Osteocyte (in vitro differentiated cells): ENCODE measurements at regions not wholly inside any gene's neighbourhood (a gene's known extent, or its start where the extent isn't known, plus 50 kb on each side); places are given as distances from the start of the nearest gene placed in this dataset.

Experiments
- DNase-seq: peaks from one replicate; pipeline ENCODE4 v3.0.0; 2021; ENCODE audit warnings: mixed read lengths; ENCODE audit not compliant: unreplicated experiment; ENCODE audit errors: extremely low spot score
- H3K27ac Mint-ChIP-seq: one replicate; pipeline ENCODE4 v1.8.0; 2021; ENCODE audit warnings: mild to moderate bottlenecking, mixed read lengths; ENCODE audit not compliant: unreplicated experiment
- H3K27me3 Mint-ChIP-seq: one replicate; pipeline ENCODE4 v1.8.0; 2021; ENCODE audit warnings: mixed read lengths; ENCODE audit not compliant: unreplicated experiment
- H3K36me3 Mint-ChIP-seq: one replicate; pipeline ENCODE4 v1.8.0; 2021; ENCODE audit warnings: mixed read lengths; ENCODE audit not compliant: unreplicated experiment
- H3K4me1 Mint-ChIP-seq: one replicate; pipeline ENCODE4 v1.8.0; 2021; ENCODE audit warnings: mixed read lengths; ENCODE audit not compliant: unreplicated experiment
- H3K4me3 Mint-ChIP-seq: one replicate; pipeline ENCODE4 v1.8.0; 2021; ENCODE audit warnings: mild to moderate bottlenecking, moderate library complexity, mixed read lengths; ENCODE audit not compliant: unreplicated experiment
- H3K9me3 Mint-ChIP-seq: one replicate; pipeline ENCODE4 v1.8.0; 2021; ENCODE audit warnings: mixed read lengths; ENCODE audit not compliant: unreplicated experiment
- CTCF ChIP-seq: fragments of 200-600 bp; sonication (generic); IDR thresholded peaks from 2 replicates; pipeline ENCODE4 v1.5.0; 2021; ENCODE audit warnings: antibody characterized with exemption, mild to moderate bottlenecking, moderate library complexity

GRCh38 chr4:155107059-155107458, 101.4 kb upstream of the NPY2R start:
- H3K27ac Mint-ChIP-seq, result no peak overlapping the region
- H3K4me1 Mint-ChIP-seq, result no peaks in the 10 kb centered on the region
- no peak for DNase-seq
- H3K36me3 Mint-ChIP-seq, result no peaks in the 10 kb centered on the region
- H3K4me3 Mint-ChIP-seq, result no peak overlapping the region
- H3K9me3 Mint-ChIP-seq, result peaks cover 8% of the 10 kb centered on the region
- TF ChIP-seq CTCF, result no peak
- H3K27me3 Mint-ChIP-seq, result peaks cover 2% of the 10 kb centered on the region

GRCh38 chr4:155114790-155115189, 93.6 kb upstream of the NPY2R start:
- no peak overlapping the region for H3K27ac Mint-ChIP-seq
- no peaks in the 10 kb centered on the region for H3K36me3 Mint-ChIP-seq
- no peak overlapping the region for H3K4me3 Mint-ChIP-seq
- peaks cover 28% of the 10 kb centered on the region for H3K9me3 Mint-ChIP-seq
- H3K27me3 Mint-ChIP-seq, result no peaks in the 10 kb centered on the region
- no peak for DNase-seq
- H3K4me1 Mint-ChIP-seq, result no peaks in the 10 kb centered on the region
- TF ChIP-seq CTCF, result no peak

- Mint-ChIP-seq H3K27me3 (peaks cover 2% of the 10 kb centered on the region), H3K36me3 (no peaks in the 10 kb centered on the region), H3K27ac (no peak overlapping the region), H3K9me3 (peaks cover 14% of the 10 kb centered on the region), H3K4me1 (no peaks in the 10 kb centered on the region), H3K4me3 (no peak overlapping the region)
- no peak for DNase-seq
- no peak for TF ChIP-seq CTCF
These were observed 89.4 kb upstream of the NPY2R start for GRCh38 chr4:155119006-155119405.

GRCh38 chr4:155120536-155120935, 87.9 kb upstream of the NPY2R start:
- H3K27me3 Mint-ChIP-seq, result peaks cover 2% of the 10 kb centered on the region
- no peak overlapping the region for H3K27ac Mint-ChIP-seq
- no peaks in the 10 kb centered on the region for H3K36me3 Mint-ChIP-seq
- no peak overlapping the region for H3K4me3 Mint-ChIP-seq
- peaks cover 10% of the 10 kb centered on the region for H3K9me3 Mint-ChIP-seq
- H3K4me1 Mint-ChIP-seq, result no peaks in the 10 kb centered on the region
- no peak for TF ChIP-seq CTCF
- DNase-seq, result no peak

- Mint-ChIP-seq H3K4me1 (no peaks in the 10 kb centered on the region), H3K9me3 (peaks cover 10% of the 10 kb centered on the region), H3K27me3 (peaks cover 2% of the 10 kb centered on the region), H3K36me3 (no peaks in the 10 kb centered on the region), H3K4me3 (no peak overlapping the region), H3K27ac (no peak overlapping the region)
- TF ChIP-seq CTCF, result no peak
- no peak for DNase-seq
These were observed 86.1 kb upstream of the NPY2R start for GRCh38 chr4:155122382-155122781.
